NCI-H446 treated with DMSO at 0.1 percent for 48 hours (cell line): ENCODE measurements at regions not wholly inside any gene's neighbourhood (a gene's known extent, or its start where the extent isn't known, plus 50 kb on each side); places are given as distances from the start of the nearest gene placed in this dataset.

Experiments
- DNase-seq: peaks from one replicate; lab custom pipeline; 2025; lab: John Stamatoyannopoulos, UW

GRCh38 chr18:1954583-1955312 is 616.6 kb downstream of the METTL4 start:
- no peak for DNase-seq

- no peak for DNase-seq
Observed at GRCh38 chr18:1958798-1959197, 612.5 kb downstream of the METTL4 start.

GRCh38 chr18:1965016-1965415 is 606.3 kb downstream of the METTL4 start:
- DNase-seq: no peak

- no peak for DNase-seq
Observed at GRCh38 chr18:1965541-1965940, 605.8 kb downstream of the METTL4 start.

- no peak for DNase-seq
Observed at GRCh38 chr18:1968801-1969498, 602.4 kb downstream of the METTL4 start.

GRCh38 chr18:1976484-1976883 is 594.8 kb downstream of the METTL4 start:
- DNase-seq: no peak

GRCh38 chr18:1982056-1982455 is 589.2 kb downstream of the METTL4 start:
- DNase-seq: no peak

GRCh38 chr18:1983746-1984515 is 587.4 kb downstream of the METTL4 start:
- no peak for DNase-seq

GRCh38 chr18:1993866-1994265 is 577.4 kb downstream of the METTL4 start:
- DNase-seq: no peak

- no peak for DNase-seq
Observed at GRCh38 chr18:1994471-1994870, 576.8 kb downstream of the METTL4 start.

GRCh38 chr18:1995041-1995612 is 576.2 kb downstream of the METTL4 start:
- DNase-seq: no peak

- no peak for DNase-seq
Observed at GRCh38 chr18:1998121-1998520, 573.2 kb downstream of the METTL4 start.

GRCh38 chr18:1999387-1999786 is 571.9 kb downstream of the METTL4 start:
- DNase-seq: no peak

- no peak for DNase-seq
Observed at GRCh38 chr18:2002151-2002550, 569.2 kb downstream of the METTL4 start.

- no peak for DNase-seq
Observed at GRCh38 chr18:2002604-2003003, 568.7 kb downstream of the METTL4 start.

- no peak for DNase-seq
Observed at GRCh38 chr18:2009942-2010697, 561.2 kb downstream of the METTL4 start.

- no peak for DNase-seq
Observed at GRCh38 chr18:2027016-2027415, 544.3 kb downstream of the METTL4 start.

GRCh38 chr18:2027756-2028155 is 543.5 kb downstream of the METTL4 start:
- no peak for DNase-seq

GRCh38 chr18:2028986-2029385 is 542.3 kb downstream of the METTL4 start:
- DNase-seq: no peak

GRCh38 chr18:2030647-2031046 is 540.7 kb downstream of the METTL4 start:
- DNase-seq: no peak

GRCh38 chr18:2032036-2032435 is 539.3 kb downstream of the METTL4 start:
- no peak for DNase-seq

- no peak for DNase-seq
Observed at GRCh38 chr18:2035056-2035455, 536.2 kb downstream of the METTL4 start.
